Natural killer cell (primary cell): ENCODE measurements at regions not wholly inside any gene's neighbourhood (a gene's known extent, or its start where the extent isn't known, plus 50 kb on each side); places are given as distances from the start of the nearest gene placed in this dataset.

Experiments
- ATAC-seq, 3 donors: fragments of 150-1000 bp in 2 of 3; fragments of 200-7000 bp in 1 of 3; cut with Tn5 transposase; 1 replicate in 1 of 3; 2 replicates in 2 of 3; pipeline ENCODE4 v1.10.0; 2021; ENCODE audit warnings: mild to moderate bottlenecking in 2 of 3, moderate library complexity in 2 of 3
- DNase-seq, 2 donors: peaks; one replicate each; pipeline versions ENCODE4 v3.0.0 to v3.0.0-alpha.2; 2013 to 2021; ENCODE audit warnings: mixed read lengths in 1 of 2
- H3K27ac ChIP-seq: one replicate; pipeline ENCODE4 v1.5.1; 2013; ENCODE audit warnings: mild to moderate bottlenecking, low read length
- H3K27me3 ChIP-seq: one replicate; pipeline ENCODE4 v1.6.1; 2013; ENCODE audit warnings: low read length; ENCODE audit not compliant: control insufficient read depth, insufficient read depth
- H3K36me3 ChIP-seq: one replicate; pipeline ENCODE4 v1.6.1; 2013; ENCODE audit warnings: low read length; ENCODE audit not compliant: control insufficient read depth, insufficient read depth
- H3K4me1 ChIP-seq: one replicate; pipeline ENCODE4 v1.6.1; 2013; ENCODE audit warnings: low read length; ENCODE audit not compliant: control insufficient read depth, insufficient read depth
- H3K4me3 ChIP-seq: one replicate; pipeline ENCODE4 v1.5.1; 2013; ENCODE audit warnings: low read length
- H3K9me3 ChIP-seq: one replicate; pipeline ENCODE4 v1.6.1; 2013; ENCODE audit warnings: low read length; ENCODE audit not compliant: control insufficient read depth, insufficient read depth
- H3K27ac Mint-ChIP-seq, 2 donors: one replicate each; pipeline ENCODE4 v1.8.0; 2022; ENCODE audit warnings: mild to moderate bottlenecking in 2 of 2, mixed read lengths in 2 of 2, moderate library complexity in 1 of 2
- H3K27me3 Mint-ChIP-seq, 2 donors: one replicate each; pipeline ENCODE4 v1.8.0; 2022; ENCODE audit warnings: low read depth in 2 of 2, mixed read lengths in 2 of 2
- H3K36me3 Mint-ChIP-seq: one replicate; pipeline ENCODE4 v1.8.0; 2022; ENCODE audit warnings: mixed read lengths
- H3K4me1 Mint-ChIP-seq, 2 donors: one replicate each; pipeline ENCODE4 v1.8.0; 2022; ENCODE audit warnings: mixed read lengths in 2 of 2
- H3K4me3 Mint-ChIP-seq: one replicate; pipeline ENCODE4 v1.8.0; 2022; ENCODE audit warnings: mild to moderate bottlenecking, moderate library complexity, mixed read lengths
- H3K9me3 Mint-ChIP-seq, 2 donors: one replicate each; pipeline ENCODE4 v1.8.0; 2022; ENCODE audit warnings: mixed read lengths in 2 of 2
- WGBS: methylation state at CpG from one replicate; pipeline ENCODE4 v1.1.7; 2013; ENCODE audit warnings: missing lambda C conversion rate; ENCODE audit not compliant: insufficient coverage; 5-methylcytosine and 5-hydroxymethylcytosine counted together
- intact Hi-C: fragments of 100-400 bp; cut with micrococcal nuclease; formaldehyde crosslinking; loops from one replicate; pipeline ENCODE4 v1.14.2; 2022
- TF ChIP-seq, protein P1 (sequence below): fragments of 200-600 bp; IDR thresholded peaks from one replicate; pipeline ENCODE4 v1.8.0; 2022; ENCODE audit warnings: antibody characterized with exemption

DNA sequence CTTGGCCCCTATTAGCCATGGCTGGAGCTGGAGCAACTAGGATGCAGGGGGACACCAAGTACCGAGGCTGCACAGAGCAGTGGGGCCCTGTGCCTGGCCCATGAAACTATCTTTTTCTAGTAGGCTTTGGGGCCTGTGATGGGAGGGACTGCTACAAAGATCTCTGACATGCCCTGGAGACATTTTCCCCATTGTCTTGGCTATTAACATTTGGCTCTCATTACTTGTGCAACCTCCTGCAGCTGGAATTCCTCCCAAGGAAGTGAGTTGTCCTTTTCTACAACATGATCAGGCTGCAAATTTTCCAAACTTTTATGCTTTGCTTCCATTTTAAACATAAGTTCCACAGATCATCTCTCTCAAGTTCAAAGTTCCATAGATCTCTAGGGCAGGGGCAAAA is 174.7 kb upstream of the ANKFN1 start:
- Mint-ChIP-seq H3K36me3 (no peaks in the 10 kb centered on the region), H3K27ac (no peak overlapping the region), H3K4me1 (no peaks in the 10 kb centered on the region), H3K9me3 (no peaks in the 10 kb centered on the region), H3K4me3 (no peak overlapping the region), H3K27me3 (no peaks in the 10 kb centered on the region)
- 100% methylated on average over 1 of the region's 1 CpG for WGBS
- TF ChIP-seq, protein P1, sequence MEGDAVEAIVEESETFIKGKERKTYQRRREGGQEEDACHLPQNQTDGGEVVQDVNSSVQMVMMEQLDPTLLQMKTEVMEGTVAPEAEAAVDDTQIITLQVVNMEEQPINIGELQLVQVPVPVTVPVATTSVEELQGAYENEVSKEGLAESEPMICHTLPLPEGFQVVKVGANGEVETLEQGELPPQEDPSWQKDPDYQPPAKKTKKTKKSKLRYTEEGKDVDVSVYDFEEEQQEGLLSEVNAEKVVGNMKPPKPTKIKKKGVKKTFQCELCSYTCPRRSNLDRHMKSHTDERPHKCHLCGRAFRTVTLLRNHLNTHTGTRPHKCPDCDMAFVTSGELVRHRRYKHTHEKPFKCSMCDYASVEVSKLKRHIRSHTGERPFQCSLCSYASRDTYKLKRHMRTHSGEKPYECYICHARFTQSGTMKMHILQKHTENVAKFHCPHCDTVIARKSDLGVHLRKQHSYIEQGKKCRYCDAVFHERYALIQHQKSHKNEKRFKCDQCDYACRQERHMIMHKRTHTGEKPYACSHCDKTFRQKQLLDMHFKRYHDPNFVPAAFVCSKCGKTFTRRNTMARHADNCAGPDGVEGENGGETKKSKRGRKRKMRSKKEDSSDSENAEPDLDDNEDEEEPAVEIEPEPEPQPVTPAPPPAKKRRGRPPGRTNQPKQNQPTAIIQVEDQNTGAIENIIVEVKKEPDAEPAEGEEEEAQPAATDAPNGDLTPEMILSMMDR, result no peak
- ATAC-seq, result no peak
- H3K27me3 ChIP-seq, result no peaks in the 10 kb centered on the region
- no peak overlapping the region for H3K27ac ChIP-seq
- no peaks in the 10 kb centered on the region for H3K9me3 ChIP-seq
- no peaks in the 10 kb centered on the region for H3K36me3 ChIP-seq
- H3K4me3 ChIP-seq, result no peak overlapping the region
- H3K4me1 ChIP-seq, result no peaks in the 10 kb centered on the region
- intact Hi-C loops, result loop anchor here (10.0 kb wide), 1 partner anchor 64 kb away; no protein-coding TSS in a partner anchor
- DNase-seq, result no peak

DNA sequence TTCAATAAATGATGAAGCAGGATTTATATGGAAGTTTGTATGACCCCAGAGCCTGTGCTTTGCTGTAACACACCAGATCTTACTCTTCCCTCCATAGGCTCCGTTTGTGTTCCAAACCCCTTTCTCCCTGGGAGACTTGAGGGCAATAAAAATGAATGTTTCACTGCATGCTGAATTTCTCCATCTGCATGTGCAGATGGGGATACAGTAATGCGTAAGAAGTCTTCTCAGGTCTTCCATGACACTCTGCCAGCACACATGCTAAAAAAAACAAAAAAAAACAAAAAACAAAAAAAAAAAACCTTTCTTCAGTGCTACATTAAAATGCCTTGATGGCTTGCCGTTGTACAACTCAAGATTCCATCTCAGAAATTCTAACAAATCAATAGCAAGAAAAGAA is 170.2 kb upstream of the ANKFN1 start:
- H3K4me1 Mint-ChIP-seq, result no peaks in the 10 kb centered on the region
- H3K27ac ChIP-seq, result no peak overlapping the region
- H3K36me3 ChIP-seq, result no peaks in the 10 kb centered on the region
- H3K36me3 Mint-ChIP-seq, result no peaks in the 10 kb centered on the region
- H3K9me3 Mint-ChIP-seq, result peaks cover 0 to 4% of the 10 kb centered on the region in 2 donors
- H3K9me3 ChIP-seq, result no peaks in the 10 kb centered on the region
- no peak for DNase-seq
- H3K4me3 Mint-ChIP-seq, result no peak overlapping the region
- intact Hi-C loops, result no loop called here
- H3K27ac Mint-ChIP-seq, result no peak overlapping the region
- ATAC-seq, result no peak
- H3K27me3 Mint-ChIP-seq, result no peaks in the 10 kb centered on the region
- no peak overlapping the region for H3K4me3 ChIP-seq
- no peaks in the 10 kb centered on the region for H3K4me1 ChIP-seq
- WGBS, result 92% methylated on average over 3 of the region's 3 CpGs
- no peaks in the 10 kb centered on the region for H3K27me3 ChIP-seq
- TF ChIP-seq, protein P1, result no peak

DNA sequence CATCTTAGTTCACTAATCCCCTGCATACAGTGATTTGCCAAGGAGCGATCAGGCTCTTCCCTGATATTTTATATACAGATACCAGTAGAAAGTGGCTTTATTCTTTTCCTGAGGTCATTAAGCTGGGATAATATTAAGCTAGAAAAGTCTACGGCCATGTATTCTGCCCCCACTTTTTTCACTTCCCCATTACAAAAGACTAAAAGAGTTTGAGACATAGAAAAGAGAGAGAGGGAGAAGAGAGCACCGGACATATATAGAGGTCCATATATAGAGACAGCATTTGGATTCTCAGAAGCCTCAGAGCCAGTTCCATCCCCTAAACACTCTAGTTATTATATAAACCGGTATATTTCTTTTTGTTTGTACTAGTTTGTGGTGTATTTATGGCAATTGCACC is 166.5 kb upstream of the ANKFN1 start:
- no peaks in the 10 kb centered on the region for H3K4me1 Mint-ChIP-seq
- no peak overlapping the region for H3K27ac Mint-ChIP-seq
- no peaks in the 10 kb centered on the region for H3K36me3 ChIP-seq

DNA sequence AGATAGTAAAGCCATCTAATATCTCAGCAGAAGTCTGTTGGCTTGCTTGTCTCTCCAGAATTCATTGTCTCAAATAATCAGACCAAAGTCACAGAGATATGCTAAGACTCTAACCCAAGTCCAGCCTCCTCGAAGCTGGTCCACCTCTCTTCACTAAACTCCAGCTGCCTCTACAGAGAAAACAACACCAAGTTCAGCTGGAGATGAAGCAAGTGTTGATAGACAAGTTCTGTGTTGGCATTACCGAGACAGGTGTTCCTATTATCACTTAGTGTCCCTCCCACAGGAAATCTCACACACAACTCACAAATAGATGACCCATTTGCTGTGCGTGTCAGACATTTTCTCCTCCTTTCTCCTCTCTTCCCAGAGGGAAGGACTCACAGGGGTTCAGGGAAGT is 164.4 kb upstream of the ANKFN1 start:
- Histone ChIP-seq H3K27ac (no peak overlapping the region), H3K9me3 (no peaks in the 10 kb centered on the region), H3K36me3 (no peaks in the 10 kb centered on the region), H3K4me1 (no peaks in the 10 kb centered on the region), H3K4me3 (no peak overlapping the region), H3K27me3 (no peaks in the 10 kb centered on the region)
- TF ChIP-seq, protein P1, result no peak
- no peak overlapping the region for H3K4me3 Mint-ChIP-seq
- no peaks in the 10 kb centered on the region for H3K27me3 Mint-ChIP-seq
- WGBS, result 63% methylated on average over 3 of the region's 3 CpGs
- no peak for DNase-seq
- H3K9me3 Mint-ChIP-seq, result peaks cover 3 to 6% of the 10 kb centered on the region in 2 donors
- no peaks in the 10 kb centered on the region for H3K36me3 Mint-ChIP-seq
- H3K4me1 Mint-ChIP-seq, result no peaks in the 10 kb centered on the region
- ATAC-seq, result no peak
- intact Hi-C loops, result no loop called here
- no peak overlapping the region for H3K27ac Mint-ChIP-seq

More for the DNA sequence above, 166.5 kb upstream of the ANKFN1 start:
- Mint-ChIP-seq H3K27me3 (no peaks in the 10 kb centered on the region), H3K9me3 (peaks cover 0 to 4% of the 10 kb centered on the region in 2 donors), H3K4me3 (no peak overlapping the region), H3K36me3 (no peaks in the 10 kb centered on the region)
- Histone ChIP-seq H3K27ac (no peak overlapping the region), H3K9me3 (no peaks in the 10 kb centered on the region), H3K4me3 (no peak overlapping the region), H3K4me1 (no peaks in the 10 kb centered on the region), H3K27me3 (no peaks in the 10 kb centered on the region)
- ATAC-seq (no peak), DNase-seq (no peak)
- no CpG with 5 or more reads among the region's 4 CpGs for WGBS
- intact Hi-C loops, result no loop called here
- TF ChIP-seq, protein P1, result no peak
